HCT116 (cell line): ENCODE measurements at regions not wholly inside any gene's neighbourhood (a gene's known extent, or its start where the extent isn't known, plus 50 kb on each side); places are given as distances from the start of the nearest gene placed in this dataset.

ENCODE experiments used
- ATAC-seq: fragments of 200-7000 bp; cut with Tn5 transposase; 2 replicates; pipeline ENCODE4 v1.9.1; 2020; ENCODE audit warnings: mild to moderate bottlenecking, moderate library complexity
- BruUV-seq: library from RNA; stranded (reverse); fragments of 400-500 nt; replicated peaks from 2 replicates; lab custom pipeline; 2021; lab: Mats Ljungman, UMichigan
- CTCF ChIA-PET: fragments of 300-600 bp; sonication (Branson Sonifier 250); formaldehyde crosslinking; loops from one replicate; lab custom pipeline; 2021; ENCODE audit warnings: antibody characterized with exemption; lab: Charles Lee
- POLR2A ChIA-PET: fragments of 300-600, 350-600 bp; sonication (Branson Sonifier 250); formaldehyde crosslinking; loops from one replicate; lab custom pipeline; 2021; ENCODE audit warnings: antibody characterized with exemption; lab: Charles Lee
- RAD21 ChIA-PET, 2 experiments: fragments of 300-600 bp; sonication (Branson Sonifier 250); formaldehyde crosslinking; loops; one replicate each; lab custom pipeline; 2023; ENCODE audit warnings: low total read pairs in 2 of 2; ENCODE audit not compliant: uncharacterized antibody in 2 of 2, unreplicated experiment in 2 of 2, low non-redundant PET in 1 of 2; lab: Charles Lee
- DNase-seq: peaks from one replicate; pipeline ENCODE4 v3.0.0-alpha.2; 2010; ENCODE audit warnings: low read depth, low spot score
- H2AFZ ChIP-seq: fragments of 200-600 bp; shearing (Covaris generic), sonication (generic); 2 replicates; pipeline ENCODE4 v1.6.1; 2017; ENCODE audit warnings: low read depth, mixed run types, mixed read lengths, antibody characterized with exemption, low read length; ENCODE audit not compliant: poor library complexity, severe bottlenecking
- H3K27ac ChIP-seq: 2 replicates; pipeline ENCODE4 v1.5.1; 2012; ENCODE audit warnings: low read depth, low read length
- H3K27me3 ChIP-seq: fragments of 200-600 bp; sonication (generic); 2 replicates; pipeline ENCODE4 v1.6.1; 2016; ENCODE audit warnings: mixed run types, low read length, mixed read lengths; ENCODE audit not compliant: insufficient read depth
- H3K36me3 ChIP-seq, 2 experiments: fragments of 200-500 bp in 1 of 2; fragments of 200-600 bp in 1 of 2; sonication (Bioruptor generic) in 1 of 2; sonication (generic) in 1 of 2; 2 replicates each; pipeline versions ENCODE4 v1.5.1 to v1.6.1; 2014 to 2016; ENCODE audit warnings: low read length in 2 of 2, inconsistent platforms in 1 of 2, mixed read lengths in 1 of 2, mixed run types in 1 of 2; ENCODE audit not compliant: insufficient read depth in 2 of 2, control insufficient read depth in 1 of 2
- H3K4me1 ChIP-seq, 2 experiments: fragments of 200-600 bp in 1 of 2; sonication (generic) in 1 of 2; 2 replicates each; pipeline versions ENCODE4 v1.5.1 to v1.6.1; 2012 to 2017; ENCODE audit warnings: low read length in 2 of 2, inconsistent platforms in 1 of 2, mild to moderate bottlenecking in 1 of 2, mixed read lengths in 1 of 2, mixed run types in 1 of 2, moderate library complexity in 1 of 2; ENCODE audit not compliant: insufficient read depth in 2 of 2, control insufficient read depth in 1 of 2
- H3K4me2 ChIP-seq: fragments of 200-600 bp; sonication (generic); 2 replicates; pipeline ENCODE4 v1.6.1; 2017; ENCODE audit warnings: mixed run types, low read length, mixed read lengths
- H3K4me3 ChIP-seq, 2 experiments: fragments of 200-600 bp in 1 of 2; sonication (generic) in 1 of 2; replicated peaks in 1 of 2; 2 replicates each; pipeline ENCODE4 v1.5.1; 2011 to 2016; ENCODE audit warnings: low read length in 2 of 2, control low read depth in 1 of 2, low read depth in 1 of 2, mild to moderate bottlenecking in 1 of 2, mixed read lengths in 1 of 2, mixed run types in 1 of 2
- H3K79me2 ChIP-seq: fragments of 200-600 bp; sonication (generic); 2 replicates; pipeline ENCODE4 v1.6.1; 2017; ENCODE audit warnings: mild to moderate bottlenecking, mixed run types, low read length, moderate library complexity, mixed read lengths; ENCODE audit not compliant: insufficient read depth
- H3K9ac ChIP-seq: fragments of 200-600 bp; sonication (generic); 2 replicates; pipeline ENCODE4 v1.6.1; 2016; ENCODE audit warnings: low read length, mixed read lengths
- H3K9me2 ChIP-seq: fragments of 200-600 bp; sonication (generic), shearing (Covaris generic); 2 replicates; pipeline ENCODE4 v1.6.1; 2017; ENCODE audit warnings: mixed run types, mild to moderate bottlenecking, moderate library complexity; ENCODE audit not compliant: insufficient read depth
- H3K9me3 ChIP-seq, 2 experiments: fragments of 200-500 bp in 1 of 2; fragments of 200-600 bp in 1 of 2; sonication (Bioruptor generic) in 1 of 2; sonication (generic) in 1 of 2; 2 replicates each; pipeline ENCODE4 v1.6.1; 2014 to 2017; ENCODE audit warnings: low read length in 2 of 2, mixed read lengths in 2 of 2, inconsistent platforms in 1 of 2, low read depth in 1 of 2, mild to moderate bottlenecking in 1 of 2, mixed run types in 1 of 2, moderate library complexity in 1 of 2; ENCODE audit not compliant: control insufficient read depth in 1 of 2, insufficient read depth in 1 of 2
- H4K20me1 ChIP-seq: fragments of 200-600 bp; sonication (generic), shearing (Covaris generic); 2 replicates; pipeline ENCODE4 v1.6.1; 2017; ENCODE audit warnings: mixed run types, mild to moderate bottlenecking, moderate library complexity; ENCODE audit not compliant: insufficient read depth
- CBX3 ChIP-seq: IDR thresholded peaks from 2 replicates; pipeline ENCODE4 v1.6.1; 2012; ENCODE audit warnings: low read depth
- EGR1 ChIP-seq: IDR thresholded peaks from 2 replicates; pipeline ENCODE4 v1.6.1; 2012; ENCODE audit warnings: low read depth
- EZH2phosphoT487 ChIP-seq: fragments of 200-600 bp; IDR thresholded peaks from 2 replicates; pipeline ENCODE4 v1.6.1; 2018; ENCODE audit warnings: antibody characterized with exemption, borderline replicate concordance
- FOSL1 ChIP-seq: IDR thresholded peaks from 2 replicates; pipeline ENCODE4 v1.6.1; 2012; ENCODE audit warnings: low read depth
- JUND ChIP-seq: IDR thresholded peaks from 2 replicates; pipeline ENCODE4 v1.6.1; 2012
- POLR2A ChIP-seq: IDR thresholded peaks from 2 replicates; pipeline ENCODE4 v1.7.0; 2011; ENCODE audit warnings: borderline replicate concordance; ENCODE audit not compliant: insufficient read depth, insufficient read length; ENCODE audit errors: extremely low read depth
- POLR2AphosphoS5 ChIP-seq: IDR thresholded peaks from 2 replicates; pipeline ENCODE4 v1.6.1; 2011; ENCODE audit warnings: mild to moderate bottlenecking, low read depth, low read length, moderate library complexity
- SP1 ChIP-seq: IDR thresholded peaks from 2 replicates; pipeline ENCODE4 v1.6.1; 2012; ENCODE audit warnings: low read depth
- SRF ChIP-seq: IDR thresholded peaks from 2 replicates; pipeline ENCODE4 v1.6.1; 2012; ENCODE audit warnings: low read depth
- ZBTB33 ChIP-seq: IDR thresholded peaks from 2 replicates; pipeline ENCODE4 v1.6.1; 2011; ENCODE audit warnings: mild to moderate bottlenecking, low read length, moderate library complexity; ENCODE audit not compliant: insufficient replicate concordance; ENCODE audit errors: extremely low read depth
- ZFX ChIP-seq: fragments of 450-650 bp; IDR thresholded peaks from 2 replicates; pipeline ENCODE4 v1.6.1; 2017
- ZNF274 ChIP-seq: fragments of 200-500 bp; sonication (Bioruptor generic); IDR thresholded peaks from 2 replicates; pipeline ENCODE4 v1.6.1; 2014; ENCODE audit warnings: mild to moderate bottlenecking, low read depth, low read length, inconsistent platforms
- intact Hi-C: fragments of 100-400 bp; cut with micrococcal nuclease; formaldehyde crosslinking; loops from 2 replicates; pipeline ENCODE4 v1.10.0; 2022
- TF ChIP-seq, protein P1 (sequence below), 3 experiments: fragments of 200-600 bp in 1 of 3; sonication (generic) in 1 of 3; IDR thresholded peaks in 2 of 3; conservative IDR thresholded peaks in 1 of 3; 2 replicates each; pipeline ENCODE4 v1.5.1; 2012 to 2017; ENCODE audit warnings: low read depth in 2 of 3, low read length in 2 of 3, antibody characterized with exemption in 1 of 3, borderline replicate concordance in 1 of 3, control low read depth in 1 of 3, mild to moderate bottlenecking in 1 of 3, mixed read lengths in 1 of 3, mixed run types in 1 of 3, moderate library complexity in 1 of 3; ENCODE audit not compliant: insufficient read depth in 1 of 3
- TF ChIP-seq, protein P2 (sequence below): IDR thresholded peaks from 2 replicates; pipeline ENCODE4 v1.6.1; 2012

GRCh38 chr17:71849783-71850768 is 270.7 kb upstream of the SOX9 start:
- H3K79me2 ChIP-seq = no peaks in the 10 kb centered on the region
- POLR2A ChIA-PET = no interaction called here
- no peak for ATAC-seq
- CTCF ChIA-PET = no interaction called here
- H3K4me3 ChIP-seq = no peak overlapping the region
- RAD21 ChIA-PET = no interaction called here
- intact Hi-C loops = no loop called here
- H3K27me3 ChIP-seq = no peaks in the 10 kb centered on the region
- H3K4me1 ChIP-seq = no peaks in the 10 kb centered on the region
- H4K20me1 ChIP-seq = no peaks in the 10 kb centered on the region
- no peaks in the 10 kb centered on the region for H3K36me3 ChIP-seq
- no peak overlapping the region for H2AFZ ChIP-seq
- H3K9ac ChIP-seq = no peak overlapping the region
- no TSS peak for BruUV-seq
- DNase-seq = no peak
- H3K4me2 ChIP-seq = no peak overlapping the region
- no peaks in the 10 kb centered on the region for H3K9me3 ChIP-seq
- TF ChIP-seq POLR2AphosphoS5 (no peak), ZBTB33 (no peak), SP1 (no peak), SRF (no peak), JUND (no peak), FOSL1 (no peak), POLR2A (no peak), ZFX (no peak), CBX3 (no peak), EGR1 (no peak), EZH2phosphoT487 (no peak), ZNF274 (no peak)
- TF ChIP-seq, protein P1, sequence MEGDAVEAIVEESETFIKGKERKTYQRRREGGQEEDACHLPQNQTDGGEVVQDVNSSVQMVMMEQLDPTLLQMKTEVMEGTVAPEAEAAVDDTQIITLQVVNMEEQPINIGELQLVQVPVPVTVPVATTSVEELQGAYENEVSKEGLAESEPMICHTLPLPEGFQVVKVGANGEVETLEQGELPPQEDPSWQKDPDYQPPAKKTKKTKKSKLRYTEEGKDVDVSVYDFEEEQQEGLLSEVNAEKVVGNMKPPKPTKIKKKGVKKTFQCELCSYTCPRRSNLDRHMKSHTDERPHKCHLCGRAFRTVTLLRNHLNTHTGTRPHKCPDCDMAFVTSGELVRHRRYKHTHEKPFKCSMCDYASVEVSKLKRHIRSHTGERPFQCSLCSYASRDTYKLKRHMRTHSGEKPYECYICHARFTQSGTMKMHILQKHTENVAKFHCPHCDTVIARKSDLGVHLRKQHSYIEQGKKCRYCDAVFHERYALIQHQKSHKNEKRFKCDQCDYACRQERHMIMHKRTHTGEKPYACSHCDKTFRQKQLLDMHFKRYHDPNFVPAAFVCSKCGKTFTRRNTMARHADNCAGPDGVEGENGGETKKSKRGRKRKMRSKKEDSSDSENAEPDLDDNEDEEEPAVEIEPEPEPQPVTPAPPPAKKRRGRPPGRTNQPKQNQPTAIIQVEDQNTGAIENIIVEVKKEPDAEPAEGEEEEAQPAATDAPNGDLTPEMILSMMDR (IDR thresholded peaks at IDR 0.05 in 2 of 3, conservative IDR thresholded peaks at IDR 0.05 in 1 of 3; ENCODE audit: borderline replicate concordance in 1 of 3, insufficient read depth in 1 of 3, low read depth in 2 of 3, low read length in 2 of 3) = no peak
- TF ChIP-seq, protein P2, sequence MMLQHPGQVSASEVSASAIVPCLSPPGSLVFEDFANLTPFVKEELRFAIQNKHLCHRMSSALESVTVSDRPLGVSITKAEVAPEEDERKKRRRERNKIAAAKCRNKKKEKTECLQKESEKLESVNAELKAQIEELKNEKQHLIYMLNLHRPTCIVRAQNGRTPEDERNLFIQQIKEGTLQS = no peak
- H3K27ac ChIP-seq = no peak overlapping the region
- no peaks in the 10 kb centered on the region for H3K9me2 ChIP-seq
